Cardiac muscle cell (in vitro differentiated cells and primary cell): ENCODE measurements at regions not wholly inside any gene's neighbourhood (a gene's known extent, or its start where the extent isn't known, plus 50 kb on each side); places are given as distances from the start of the nearest gene placed in this dataset.

ENCODE experiments used
- DNase-seq, 2 donors: peaks; one replicate each; pipeline versions ENCODE4 v3.0.0 to v3.0.0-alpha.2; 2010 to 2017; ENCODE audit warnings: low read depth in 1 of 2, low spot score in 1 of 2
- H3K27ac ChIP-seq: fragments of 200-600 bp; sonication (generic); 2 replicates; pipeline ENCODE4 v1.5.1; 2016
- H3K27me3 ChIP-seq: fragments of 200-600 bp; sonication (generic); 2 replicates; pipeline ENCODE4 v1.6.0; 2016; ENCODE audit warnings: control low read depth
- H3K36me3 ChIP-seq: fragments of 200-600 bp; sonication (generic); 2 replicates; pipeline ENCODE4 v1.5.1; 2016; ENCODE audit warnings: control low read depth
- H3K4me1 ChIP-seq: fragments of 200-600 bp; sonication (generic); 2 replicates; pipeline ENCODE4 v1.8.1; 2017; ENCODE audit warnings: low read depth, mild to moderate bottlenecking, mixed run types
- H3K4me3 ChIP-seq: fragments of 200-600 bp; sonication (generic); 2 replicates; pipeline ENCODE4 v1.5.1; 2016; ENCODE audit warnings: mild to moderate bottlenecking
- H3K9me3 ChIP-seq: fragments of 200-600 bp; sonication (generic); 2 replicates; pipeline ENCODE4 v1.5.1; 2017; ENCODE audit warnings: low read depth, mild to moderate bottlenecking, control low read depth
- TF ChIP-seq, protein P1 (sequence below): IDR thresholded peaks from 2 replicates; pipeline ENCODE4 v1.5.1; 2012; ENCODE audit warnings: low read depth, mild to moderate bottlenecking, low read length

GRCh38 chr5:58106754-58107410, 353.0 kb downstream of the PLK2 start:
- H3K9me3 ChIP-seq = no peaks in the 10 kb centered on the region

GRCh38 chr5:58105836-58106235, 354.1 kb downstream of the PLK2 start:
- TF ChIP-seq, protein P1, sequence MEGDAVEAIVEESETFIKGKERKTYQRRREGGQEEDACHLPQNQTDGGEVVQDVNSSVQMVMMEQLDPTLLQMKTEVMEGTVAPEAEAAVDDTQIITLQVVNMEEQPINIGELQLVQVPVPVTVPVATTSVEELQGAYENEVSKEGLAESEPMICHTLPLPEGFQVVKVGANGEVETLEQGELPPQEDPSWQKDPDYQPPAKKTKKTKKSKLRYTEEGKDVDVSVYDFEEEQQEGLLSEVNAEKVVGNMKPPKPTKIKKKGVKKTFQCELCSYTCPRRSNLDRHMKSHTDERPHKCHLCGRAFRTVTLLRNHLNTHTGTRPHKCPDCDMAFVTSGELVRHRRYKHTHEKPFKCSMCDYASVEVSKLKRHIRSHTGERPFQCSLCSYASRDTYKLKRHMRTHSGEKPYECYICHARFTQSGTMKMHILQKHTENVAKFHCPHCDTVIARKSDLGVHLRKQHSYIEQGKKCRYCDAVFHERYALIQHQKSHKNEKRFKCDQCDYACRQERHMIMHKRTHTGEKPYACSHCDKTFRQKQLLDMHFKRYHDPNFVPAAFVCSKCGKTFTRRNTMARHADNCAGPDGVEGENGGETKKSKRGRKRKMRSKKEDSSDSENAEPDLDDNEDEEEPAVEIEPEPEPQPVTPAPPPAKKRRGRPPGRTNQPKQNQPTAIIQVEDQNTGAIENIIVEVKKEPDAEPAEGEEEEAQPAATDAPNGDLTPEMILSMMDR = no peak
- Histone ChIP-seq H3K4me1 (no peaks in the 10 kb centered on the region), H3K36me3 (no peaks in the 10 kb centered on the region), H3K4me3 (no peak overlapping the region), H3K27me3 (no peaks in the 10 kb centered on the region), H3K9me3 (no peaks in the 10 kb centered on the region), H3K27ac (no peak overlapping the region)
- DNase-seq = no peak

More at GRCh38 chr5:58106754-58107410, 353.0 kb downstream of the PLK2 start:
- TF ChIP-seq, protein P1 = no peak
- no peak for DNase-seq
- H3K4me1 ChIP-seq = no peaks in the 10 kb centered on the region
- no peak overlapping the region for H3K27ac ChIP-seq
- no peak overlapping the region for H3K4me3 ChIP-seq
- H3K27me3 ChIP-seq = no peaks in the 10 kb centered on the region
- no peaks in the 10 kb centered on the region for H3K36me3 ChIP-seq

DNA sequence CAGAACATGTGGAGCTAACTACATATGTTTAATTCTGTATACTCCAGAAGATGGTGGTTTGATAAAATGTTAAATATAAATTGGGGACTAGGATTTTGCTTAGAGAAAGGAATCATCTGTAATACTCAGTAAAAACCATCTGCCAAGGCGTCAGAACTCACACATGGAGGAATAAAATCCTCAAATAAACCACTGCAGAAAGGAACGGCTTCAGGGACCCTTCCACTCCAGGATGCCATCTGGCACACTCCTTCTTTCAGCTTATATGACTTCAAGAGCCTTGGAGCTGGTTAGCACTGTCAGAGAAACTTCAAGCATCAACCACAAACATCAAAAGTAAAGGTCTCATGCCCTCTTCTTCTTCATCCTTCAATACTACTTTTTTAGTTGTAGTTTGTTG, 360.6 kb downstream of the PLK2 start:
- TF ChIP-seq, protein P1 = no peak
- Histone ChIP-seq H3K4me1 (no peaks in the 10 kb centered on the region), H3K4me3 (no peak overlapping the region)

DNA sequence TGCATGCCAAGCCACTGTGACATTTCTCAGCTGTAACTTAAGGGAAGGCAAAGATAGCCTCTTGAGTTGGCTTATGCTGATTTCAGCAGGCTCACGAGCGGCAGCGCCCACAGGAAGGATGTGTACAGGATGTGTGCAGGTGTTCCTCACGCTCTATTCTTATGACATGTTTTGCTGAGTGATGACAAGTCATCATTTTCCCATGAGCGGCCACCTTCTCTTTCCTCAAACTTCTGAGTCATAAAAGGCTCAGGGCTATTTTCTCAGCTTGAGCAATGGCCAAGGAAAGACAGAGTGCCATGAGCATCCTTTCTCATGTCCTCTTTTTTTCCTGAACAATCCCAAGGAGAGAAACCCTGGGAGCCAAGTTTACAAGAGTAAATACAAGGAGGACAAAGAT, 365.9 kb downstream of the PLK2 start:
- H3K36me3 ChIP-seq = no peaks in the 10 kb centered on the region
- H3K4me1 ChIP-seq = no peaks in the 10 kb centered on the region
- DNase-seq = no peak
- no peak overlapping the region for H3K27ac ChIP-seq
- no peak overlapping the region for H3K4me3 ChIP-seq
- H3K27me3 ChIP-seq = no peaks in the 10 kb centered on the region
- H3K9me3 ChIP-seq = no peaks in the 10 kb centered on the region
- TF ChIP-seq, protein P1 = no peak

More for the DNA sequence above, 360.6 kb downstream of the PLK2 start:
- Histone ChIP-seq H3K9me3 (no peaks in the 10 kb centered on the region), H3K36me3 (no peaks in the 10 kb centered on the region), H3K27me3 (no peaks in the 10 kb centered on the region), H3K27ac (no peak overlapping the region)
- DNase-seq = no peak

- H3K4me3 ChIP-seq = no peak overlapping the region
- no peaks in the 10 kb centered on the region for H3K9me3 ChIP-seq
- DNase-seq = no peak
- no peaks in the 10 kb centered on the region for H3K27me3 ChIP-seq
- H3K36me3 ChIP-seq = no peaks in the 10 kb centered on the region
- H3K27ac ChIP-seq = no peak overlapping the region
- H3K4me1 ChIP-seq = no peaks in the 10 kb centered on the region
- TF ChIP-seq, protein P1 = no peak
Measured at GRCh38 chr5:58090704-58091103, 369.2 kb downstream of the PLK2 start.
